ENCODE measurements at regions not wholly inside any gene's neighbourhood (a gene's known extent, or its start where the extent isn't known, plus 50 kb on each side); places are given as distances from the start of the nearest gene placed in this dataset.

GRCh38 chr2:155703048-155703447 lies 629.5 kb downstream of the NR4A2 start:
- Histone ChIP-seq H3K9ac (ENCODE audit: insufficient read depth, low read length) (no peak overlapping the region), H3K4me3 (replicated peaks in 1 of 4; ENCODE audit: control extremely low read depth in 1 of 4, insufficient read depth in 1 of 4, low read depth in 3 of 4, low read length in 4 of 4) (no peak overlapping the region), H4K20me1 (ENCODE audit: control insufficient read depth, extremely low read depth, insufficient read depth, low read length) (no peaks in the 10 kb centered on the region), H3K4me2 (ENCODE audit: extremely low read depth, insufficient read depth, low read length) (no peak overlapping the region), H2AFZ (ENCODE audit: low read length) (no peak overlapping the region), H3K27ac (ENCODE audit: insufficient read depth, low read length) (no peak overlapping the region), H3K79me2 (ENCODE audit: control insufficient read depth, insufficient read depth, low read length) (no peaks in the 10 kb centered on the region), H3K4me1 (ENCODE audit: control insufficient read depth, extremely low read depth, insufficient read depth, low read length) (no peaks in the 10 kb centered on the region), H3K27me3 (ENCODE audit: control insufficient read depth, insufficient read depth, low read length) (no peaks in the 10 kb centered on the region), H3K36me3 (ENCODE audit: control insufficient read depth, insufficient read depth, low read length) (no peaks in the 10 kb centered on the region), H3K9me3 (ENCODE audit: control insufficient read depth, insufficient read depth, low read depth, low read length) (no peaks in the 10 kb centered on the region)
- TF ChIP-seq EZH2 (IDR thresholded peaks at IDR 0.05; ENCODE audit: low read length, missing control alignments) = no peak
- TF ChIP-seq, protein P1, sequence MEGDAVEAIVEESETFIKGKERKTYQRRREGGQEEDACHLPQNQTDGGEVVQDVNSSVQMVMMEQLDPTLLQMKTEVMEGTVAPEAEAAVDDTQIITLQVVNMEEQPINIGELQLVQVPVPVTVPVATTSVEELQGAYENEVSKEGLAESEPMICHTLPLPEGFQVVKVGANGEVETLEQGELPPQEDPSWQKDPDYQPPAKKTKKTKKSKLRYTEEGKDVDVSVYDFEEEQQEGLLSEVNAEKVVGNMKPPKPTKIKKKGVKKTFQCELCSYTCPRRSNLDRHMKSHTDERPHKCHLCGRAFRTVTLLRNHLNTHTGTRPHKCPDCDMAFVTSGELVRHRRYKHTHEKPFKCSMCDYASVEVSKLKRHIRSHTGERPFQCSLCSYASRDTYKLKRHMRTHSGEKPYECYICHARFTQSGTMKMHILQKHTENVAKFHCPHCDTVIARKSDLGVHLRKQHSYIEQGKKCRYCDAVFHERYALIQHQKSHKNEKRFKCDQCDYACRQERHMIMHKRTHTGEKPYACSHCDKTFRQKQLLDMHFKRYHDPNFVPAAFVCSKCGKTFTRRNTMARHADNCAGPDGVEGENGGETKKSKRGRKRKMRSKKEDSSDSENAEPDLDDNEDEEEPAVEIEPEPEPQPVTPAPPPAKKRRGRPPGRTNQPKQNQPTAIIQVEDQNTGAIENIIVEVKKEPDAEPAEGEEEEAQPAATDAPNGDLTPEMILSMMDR (conservative IDR thresholded peaks at IDR 0.05 in 1 of 2, IDR thresholded peaks at IDR 0.05 in 1 of 2; ENCODE audit: low read depth in 1 of 2, low read length in 2 of 2) = no peak
- DNase-seq (ENCODE audit: low read depth in 2 of 2) = no peak

GRCh38 chr2:155701721-155702120 lies 630.8 kb downstream of the NR4A2 start:
- TF ChIP-seq, protein P1 (conservative IDR thresholded peaks at IDR 0.05 in 1 of 2, IDR thresholded peaks at IDR 0.05 in 1 of 2; ENCODE audit: low read depth in 1 of 2, low read length in 2 of 2) = no peak
- TF ChIP-seq EZH2 (IDR thresholded peaks at IDR 0.05; ENCODE audit: low read length, missing control alignments) = no peak
- no peak for DNase-seq (ENCODE audit: low read depth in 2 of 2)
- no peaks in the 10 kb centered on the region for H3K4me1 ChIP-seq (ENCODE audit: control insufficient read depth, extremely low read depth, insufficient read depth, low read length)
- no peaks in the 10 kb centered on the region for H3K27me3 ChIP-seq (ENCODE audit: control insufficient read depth, insufficient read depth, low read length)
- H3K9me3 ChIP-seq (ENCODE audit: control insufficient read depth, insufficient read depth, low read depth, low read length) = no peaks in the 10 kb centered on the region
- no peak overlapping the region for H3K27ac ChIP-seq (ENCODE audit: insufficient read depth, low read length)
- no peaks in the 10 kb centered on the region for H3K79me2 ChIP-seq (ENCODE audit: control insufficient read depth, insufficient read depth, low read length)
- H3K9ac ChIP-seq (ENCODE audit: insufficient read depth, low read length) = no peak overlapping the region
- no peak overlapping the region for H2AFZ ChIP-seq (ENCODE audit: low read length)
- no peak overlapping the region for H3K4me3 ChIP-seq (replicated peaks in 1 of 4; ENCODE audit: control extremely low read depth in 1 of 4, insufficient read depth in 1 of 4, low read depth in 3 of 4, low read length in 4 of 4)
- H3K4me2 ChIP-seq (ENCODE audit: extremely low read depth, insufficient read depth, low read length) = no peak overlapping the region
- no peaks in the 10 kb centered on the region for H4K20me1 ChIP-seq (ENCODE audit: control insufficient read depth, extremely low read depth, insufficient read depth, low read length)
- no peaks in the 10 kb centered on the region for H3K36me3 ChIP-seq (ENCODE audit: control insufficient read depth, insufficient read depth, low read length)

DNA sequence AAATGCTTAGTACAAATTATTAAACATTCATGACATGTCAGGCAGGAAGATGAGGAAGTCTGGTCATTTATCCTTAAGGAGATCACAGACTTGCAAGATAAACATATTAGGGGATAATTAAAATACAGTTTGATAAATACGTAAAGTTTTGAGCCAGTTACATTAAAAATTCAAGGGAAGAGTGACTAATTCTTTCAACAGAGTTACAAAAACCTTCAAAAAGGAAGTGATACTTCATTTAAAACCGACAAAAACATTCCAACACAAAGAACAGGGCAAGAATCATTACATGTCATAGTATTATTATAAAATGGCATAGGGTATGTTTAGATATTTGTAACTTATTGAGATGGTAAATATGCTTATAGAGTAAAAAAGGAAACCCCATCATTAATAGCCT lies 636.0 kb downstream of the NR4A2 start:
- H3K27me3 ChIP-seq (ENCODE audit: control insufficient read depth, insufficient read depth, low read length) = no peaks in the 10 kb centered on the region
- H3K27ac ChIP-seq (ENCODE audit: insufficient read depth, low read length) = no peak overlapping the region
- TF ChIP-seq EZH2 (IDR thresholded peaks at IDR 0.05; ENCODE audit: low read length, missing control alignments) = no peak
- TF ChIP-seq, protein P1 (conservative IDR thresholded peaks at IDR 0.05 in 1 of 2, IDR thresholded peaks at IDR 0.05 in 1 of 2; ENCODE audit: low read depth in 1 of 2, low read length in 2 of 2) = no peak
- no peak overlapping the region for H3K4me3 ChIP-seq (replicated peaks in 1 of 4; ENCODE audit: control extremely low read depth in 1 of 4, insufficient read depth in 1 of 4, low read depth in 3 of 4, low read length in 4 of 4)
- H2AFZ ChIP-seq (ENCODE audit: low read length) = no peak overlapping the region
- H3K79me2 ChIP-seq (ENCODE audit: control insufficient read depth, insufficient read depth, low read length) = no peaks in the 10 kb centered on the region
- DNase-seq (ENCODE audit: low read depth in 2 of 2) = no peak
- no peak overlapping the region for H3K9ac ChIP-seq (ENCODE audit: insufficient read depth, low read length)
- H3K4me1 ChIP-seq (ENCODE audit: control insufficient read depth, extremely low read depth, insufficient read depth, low read length) = no peaks in the 10 kb centered on the region
- H3K4me2 ChIP-seq (ENCODE audit: extremely low read depth, insufficient read depth, low read length) = no peak overlapping the region
- no peaks in the 10 kb centered on the region for H3K36me3 ChIP-seq (ENCODE audit: control insufficient read depth, insufficient read depth, low read length)
- no peaks in the 10 kb centered on the region for H4K20me1 ChIP-seq (ENCODE audit: control insufficient read depth, extremely low read depth, insufficient read depth, low read length)
- H3K9me3 ChIP-seq (ENCODE audit: control insufficient read depth, insufficient read depth, low read depth, low read length) = no peaks in the 10 kb centered on the region

Data from fibroblast of lung (primary cell).